GM23338 (cell line): ENCODE measurements at regions not wholly inside any gene's neighbourhood (a gene's known extent, or its start where the extent isn't known, plus 50 kb on each side); places are given as distances from the start of the nearest gene placed in this dataset.

ENCODE experiments used
- ATAC-seq: fragments of 200-7000 bp; cut with Tn5 transposase; 3 replicates; pipeline ENCODE4 v1.9.1; 2020
- DNase-seq: peaks from one replicate; pipeline ENCODE4 v3.0.0-alpha.2; 2015; ENCODE audit warnings: low spot score
- H2AFZ ChIP-seq: fragments of 200-600 bp; sonication (generic); 2 replicates; pipeline ENCODE4 v1.8.0; 2016; ENCODE audit warnings: antibody characterized with exemption, mild to moderate bottlenecking, moderate library complexity
- H3F3A ChIP-seq: fragments of 200-600 bp; sonication (generic); replicated peaks from 2 replicates; pipeline ENCODE4 v1.8.0; 2017; ENCODE audit warnings: antibody characterized with exemption, mixed run types, low read depth
- H3K27ac ChIP-seq: fragments of 200-600 bp; sonication (generic); 2 replicates; pipeline ENCODE4 v1.6.1; 2016; ENCODE audit warnings: low read depth
- H3K27me3 ChIP-seq: fragments of 200-600 bp; sonication (generic); 2 replicates; pipeline ENCODE4 v1.8.0; 2016; ENCODE audit warnings: mild to moderate bottlenecking, mixed run types, moderate library complexity; ENCODE audit not compliant: insufficient read depth
- H3K36me3 ChIP-seq: fragments of 200-600 bp; sonication (generic); 2 replicates; pipeline ENCODE4 v1.8.0; 2016; ENCODE audit warnings: mild to moderate bottlenecking; ENCODE audit not compliant: insufficient read depth
- H3K4me1 ChIP-seq: fragments of 200-600 bp; sonication (generic); 2 replicates; pipeline ENCODE4 v1.8.0; 2016; ENCODE audit warnings: mild to moderate bottlenecking, moderate library complexity; ENCODE audit not compliant: insufficient read depth
- H3K4me2 ChIP-seq: fragments of 200-600 bp; sonication (generic); 2 replicates; pipeline ENCODE4 v1.7.1; 2017; ENCODE audit warnings: mixed run types
- H3K4me3 ChIP-seq: fragments of 200-600 bp; sonication (generic); 2 replicates; pipeline ENCODE4 v1.6.1; 2016; ENCODE audit warnings: mixed run types
- H3K79me2 ChIP-seq: fragments of 200-600 bp; sonication (generic); replicated peaks from 2 replicates; pipeline ENCODE4 v1.8.0; 2017; ENCODE audit warnings: mild to moderate bottlenecking; ENCODE audit not compliant: insufficient read depth
- H3K9me2 ChIP-seq: fragments of 200-600 bp; sonication (generic); 2 replicates; pipeline ENCODE4 v1.8.0; 2017; ENCODE audit not compliant: insufficient read depth
- H4K20me1 ChIP-seq: fragments of 200-600 bp; sonication (generic); replicated peaks from 2 replicates; pipeline ENCODE4 v1.8.0; 2017; ENCODE audit warnings: mild to moderate bottlenecking; ENCODE audit not compliant: insufficient read depth
- H3K27ac Mint-ChIP-seq: 2 replicates; pipeline ENCODE4 v1.8.0; 2020; ENCODE audit warnings: inconsistent platforms, mild to moderate bottlenecking, moderate library complexity, mixed read lengths
- H3K27me3 Mint-ChIP-seq: 3 replicates; pipeline ENCODE4 v1.8.0; 2022; ENCODE audit warnings: low read depth, mild to moderate bottlenecking, moderate library complexity, mixed read lengths, inconsistent platforms; ENCODE audit not compliant: insufficient read depth, poor library complexity
- H3K36me3 Mint-ChIP-seq: 3 replicates; pipeline ENCODE4 v1.8.0; 2021; ENCODE audit warnings: low read depth, mild to moderate bottlenecking, inconsistent platforms, moderate library complexity, mixed read lengths
- H3K4me1 Mint-ChIP-seq: 3 replicates; pipeline ENCODE4 v1.8.0; 2020; ENCODE audit warnings: mild to moderate bottlenecking, inconsistent platforms, mixed read lengths
- H3K4me3 Mint-ChIP-seq: 3 replicates; pipeline ENCODE4 v1.8.0; 2021; ENCODE audit warnings: moderate library complexity, mild to moderate bottlenecking, inconsistent platforms, mixed read lengths
- H3K9me3 Mint-ChIP-seq: 3 replicates; pipeline ENCODE4 v1.8.0; 2020; ENCODE audit warnings: moderate library complexity, mild to moderate bottlenecking, inconsistent platforms, mixed read lengths
- ZNF114 ChIP-seq: fragments of 250-450 bp; sonication (Bioruptor Pico); IDR thresholded peaks from 2 replicates; pipeline ENCODE4 v1.5.0; 2020; ENCODE audit warnings: mild to moderate bottlenecking, moderate library complexity
- ZNF462 ChIP-seq: fragments of 250-450 bp; sonication (Bioruptor Pico); IDR thresholded peaks from 2 replicates; pipeline ENCODE4 v1.5.0; 2020; ENCODE audit warnings: mild to moderate bottlenecking, moderate library complexity

- no peaks in the 10 kb centered on the region for H3K36me3 ChIP-seq
- no peaks in the 10 kb centered on the region for H3F3A ChIP-seq
- no peak overlapping the region for H3K27ac Mint-ChIP-seq
- H3K9me3 Mint-ChIP-seq, result no peaks in the 10 kb centered on the region
- ATAC-seq (no peak), DNase-seq (no peak)
- peaks cover 29% of the 10 kb centered on the region for H3K4me1 Mint-ChIP-seq
- H3K27me3 ChIP-seq, result peaks cover 16% of the 10 kb centered on the region
- no peak overlapping the region for H3K4me3 ChIP-seq
- H3K4me3 Mint-ChIP-seq, result no peak overlapping the region
- H3K36me3 Mint-ChIP-seq, result no peaks in the 10 kb centered on the region
- H3K27me3 Mint-ChIP-seq, result peaks cover 20% of the 10 kb centered on the region
- H3K27ac ChIP-seq, result no peak overlapping the region
- no peaks in the 10 kb centered on the region for H4K20me1 ChIP-seq
- H3K4me1 ChIP-seq, result peaks cover 31% of the 10 kb centered on the region
- peaks cover 11% of the 10 kb centered on the region; the same call in 1 of the 2 replicates for H3K9me2 ChIP-seq
- H3K4me2 ChIP-seq, result no peak overlapping the region
- H3K79me2 ChIP-seq, result no peaks in the 10 kb centered on the region
- H2AFZ ChIP-seq, result no peak overlapping the region
- no peak for TF ChIP-seq ZNF462 (CRISPR knock-in tag)
These were observed 215.6 kb upstream of the ARL4C start for GRCh38 chr2:234712421-234712935.

GRCh38 chr2:234711308-234711707, 214.4 kb upstream of the ARL4C start:
- ATAC-seq (no peak), DNase-seq (no peak)
- Histone ChIP-seq H4K20me1 (no peaks in the 10 kb centered on the region), H3K4me1 (peaks cover 40% of the 10 kb centered on the region), H3K4me2 (no peak overlapping the region), H3K27me3 (peaks cover 16% of the 10 kb centered on the region), H3K79me2 (no peaks in the 10 kb centered on the region), H3K27ac (no peak overlapping the region), H3K36me3 (no peaks in the 10 kb centered on the region), H3K9me2 (peaks cover 11% of the 10 kb centered on the region; the same call in 1 of the 2 replicates), H3K4me3 (no peak overlapping the region), H2AFZ (no peak overlapping the region), H3F3A (no peaks in the 10 kb centered on the region)
- Mint-ChIP-seq H3K27ac (no peak overlapping the region), H3K27me3 (peaks cover 20% of the 10 kb centered on the region), H3K36me3 (no peaks in the 10 kb centered on the region), H3K9me3 (no peaks in the 10 kb centered on the region), H3K4me3 (no peak overlapping the region), H3K4me1 (peaks cover 33% of the 10 kb centered on the region)
- TF ChIP-seq ZNF114 (CRISPR knock-in tag), result no peak
